HEK293T (cell line): ENCODE measurements at regions not wholly inside any gene's neighbourhood (a gene's known extent, or its start where the extent isn't known, plus 50 kb on each side); places are given as distances from the start of the nearest gene placed in this dataset.
"Not testable (repeated sequence)": the region's sequence is repeated elsewhere in the genome, so short reads cannot be mapped to it uniquely, and the experiment has no call there.

ENCODE experiments used
- CTBP1 ChIP-seq: fragments of 450-650 bp; IDR thresholded peaks from 2 replicates; pipeline ENCODE4 v1.6.1; 2016; ENCODE audit warnings: borderline replicate concordance
- HDGF ChIP-seq: fragments of 450-650 bp; IDR thresholded peaks from 2 replicates; pipeline ENCODE4 v1.6.1; 2017; ENCODE audit warnings: antibody characterized with exemption, borderline replicate concordance
- NFRKB ChIP-seq: fragments of 450-650 bp; IDR thresholded peaks from 2 replicates; pipeline ENCODE4 v1.6.1; 2016; ENCODE audit warnings: mild to moderate bottlenecking, moderate library complexity
- SP1 ChIP-seq: fragments of 450-650 bp; IDR thresholded peaks from 2 replicates; pipeline ENCODE4 v1.6.1; 2017

- TF ChIP-seq SP1, CTBP1, NFRKB, HDGF: not testable (repeated sequence)
Measured at GRCh38 chr2:89152501-89152900, 461.0 kb downstream of the RPIA start.
